ENCODE measurements at regions not wholly inside any gene's neighbourhood (a gene's known extent, or its start where the extent isn't known, plus 50 kb on each side); places are given as distances from the start of the nearest gene placed in this dataset.

GRCh38 chr11:92636543-92637188 lies 332.8 kb upstream of the MTNR1B start:
- Histone ChIP-seq H2BK15ac (ENCODE audit: low read depth, low read length) (no peak overlapping the region), H2AK5ac (ENCODE audit: insufficient read length, low read length) (no peak overlapping the region), H2AFZ (ENCODE audit: low read length) (no peak overlapping the region), H2BK120ac (ENCODE audit: low read depth, low read length, poor library complexity, severe bottlenecking) (no peak overlapping the region), H3K23ac (ENCODE audit: insufficient read length, low read depth, low read length) (no peak overlapping the region), H3K4ac (ENCODE audit: low read depth, low read length) (no peak overlapping the region), H4K20me1 (ENCODE audit: control insufficient read depth, insufficient read depth, insufficient read length) (no peaks in the 10 kb centered on the region), H2BK20ac (ENCODE audit: low read depth, low read length, poor library complexity, severe bottlenecking) (no peak overlapping the region), H4K8ac (replicated peaks; ENCODE audit: insufficient read length, low read depth, low read length) (no peak overlapping the region), H3K4me2 (ENCODE audit: insufficient read depth, insufficient read length, low read length) (no peak overlapping the region), H3K27ac (ENCODE audit: insufficient read length, low read depth, low read length) (no peak overlapping the region), H2BK12ac (ENCODE audit: insufficient read length, low read depth, low read length) (no peak overlapping the region), H3K18ac (ENCODE audit: insufficient read length, low read depth, low read length) (no peak overlapping the region), H3K27me3 (ENCODE audit: insufficient read depth, low read length) (no peaks in the 10 kb centered on the region; the same call in 1 of the 2 replicates), H4K5ac (ENCODE audit: insufficient read length, low read depth, low read length) (no peak overlapping the region), H4K91ac (ENCODE audit: insufficient read length, low read depth, low read length) (no peak overlapping the region), H3K9ac (ENCODE audit: extremely low read depth, insufficient read length, low read length) (no peak overlapping the region), H3K79me1 (ENCODE audit: insufficient read depth, low read depth, low read length, poor library complexity, severe bottlenecking) (no peaks in the 10 kb centered on the region), H3T11ph (ENCODE audit: low read length) (no peak overlapping the region), H3K9me3 (ENCODE audit: control insufficient read depth, low read depth, low read length) (no peaks in the 10 kb centered on the region), H2BK5ac (ENCODE audit: insufficient read length, low read length) (no peak overlapping the region), H3K23me2 (ENCODE audit: insufficient read length, low read depth, low read length, poor library complexity, severe bottlenecking) (no peaks in the 10 kb centered on the region), H3K4me1 (ENCODE audit: insufficient read depth, low read length) (no peaks in the 10 kb centered on the region), H3K56ac (ENCODE audit: insufficient read length, low read depth, low read length) (no peak overlapping the region), H3K79me2 (ENCODE audit: insufficient read depth, low read length) (no peaks in the 10 kb centered on the region), H3K14ac (ENCODE audit: insufficient read depth, low read length) (no peak overlapping the region)
- DNase-seq: no peak
- Mint-ChIP-seq H3K4me1 (peaks cover 6 to 9% of the 10 kb centered on the region in 2 experiments), H3K27ac (no peak overlapping the region), H3K36me3 (ENCODE audit: insufficient read depth in 1 of 3, low read depth in 3 of 3) (no peaks in the 10 kb centered on the region), H3K27me3 (ENCODE audit: low read depth) (no peaks in the 10 kb centered on the region), H3K9me3 (no peaks in the 10 kb centered on the region), H3K4me3 (no peak overlapping the region)
- no peak for TF ChIP-seq CTCF (conservative IDR thresholded peaks at IDR 0.05)
- no CpG with 5 or more reads among the region's 3 CpGs for WGBS (ENCODE audit: extremely low coverage, insufficient read length, low lambda C conversion rate)
